ENCODE measurements at regions not wholly inside any gene's neighbourhood (a gene's known extent, or its start where the extent isn't known, plus 50 kb on each side); places are given as distances from the start of the nearest gene placed in this dataset.

GRCh38 chr15:38961456-38961855 lies 396.8 kb upstream of the RASGRP1 start:
- TF ChIP-seq CTCF (IDR thresholded peaks at IDR 0.05) = no peak
- TF ChIP-seq POLR2A (IDR thresholded peaks at IDR 0.05) = no peak

All from lower leg skin (tissue), 3 donors.